ENCODE measurements at regions not wholly inside any gene's neighbourhood (a gene's known extent, or its start where the extent isn't known, plus 50 kb on each side); places are given as distances from the start of the nearest gene placed in this dataset.

GRCh38 chr7:115299397-115300037 lies 377.6 kb downstream of the MDFIC start:
- no peak overlapping the region for H3K27ac ChIP-seq
- H3K27me3 ChIP-seq (ENCODE audit: insufficient read depth, low read depth, severe bottlenecking): no peaks in the 10 kb centered on the region
- TF ChIP-seq CTCF (IDR thresholded peaks at IDR 0.05; ENCODE audit: low read depth, low read length): no peak
- DNase-seq: no peak
- H3K4me3 ChIP-seq (ENCODE audit: low read depth, low read length): no peak overlapping the region
- no peaks in the 10 kb centered on the region for H3K36me3 ChIP-seq
- no peaks in the 10 kb centered on the region for H3K9me3 ChIP-seq (ENCODE audit: severe bottlenecking)

- Histone ChIP-seq H3K4me3 (ENCODE audit: low read depth, low read length) (no peak overlapping the region), H3K27me3 (ENCODE audit: insufficient read depth, low read depth, severe bottlenecking) (no peaks in the 10 kb centered on the region), H3K9me3 (ENCODE audit: severe bottlenecking) (no peaks in the 10 kb centered on the region), H3K27ac (no peak overlapping the region), H3K36me3 (no peaks in the 10 kb centered on the region)
- TF ChIP-seq CTCF (IDR thresholded peaks at IDR 0.05; ENCODE audit: low read depth, low read length): no peak
- no peak for DNase-seq
Measured at GRCh38 chr7:115297656-115298055, 375.8 kb downstream of the MDFIC start.

- TF ChIP-seq CTCF (IDR thresholded peaks at IDR 0.05; ENCODE audit: low read depth, low read length): no peak
- no peak for DNase-seq
- H3K9me3 ChIP-seq (ENCODE audit: severe bottlenecking): no peaks in the 10 kb centered on the region
- no peak overlapping the region for H3K4me3 ChIP-seq (ENCODE audit: low read depth, low read length)
- no peak overlapping the region for H3K27ac ChIP-seq
- H3K36me3 ChIP-seq: no peaks in the 10 kb centered on the region
- no peaks in the 10 kb centered on the region for H3K27me3 ChIP-seq (ENCODE audit: insufficient read depth, low read depth, severe bottlenecking)
Measured at GRCh38 chr7:115293628-115294240, 371.8 kb downstream of the MDFIC start.

- TF ChIP-seq CTCF (IDR thresholded peaks at IDR 0.05; ENCODE audit: low read depth, low read length): no peak
- no peaks in the 10 kb centered on the region for H3K9me3 ChIP-seq (ENCODE audit: severe bottlenecking)
- no peak overlapping the region for H3K4me3 ChIP-seq (ENCODE audit: low read depth, low read length)
- no peak overlapping the region for H3K27ac ChIP-seq
- no peak for DNase-seq
- no peaks in the 10 kb centered on the region for H3K36me3 ChIP-seq
- H3K27me3 ChIP-seq (ENCODE audit: insufficient read depth, low read depth, severe bottlenecking): no peaks in the 10 kb centered on the region
Measured at GRCh38 chr7:115292381-115292780, 370.5 kb downstream of the MDFIC start.

GRCh38 chr7:115289971-115290370 lies 368.1 kb downstream of the MDFIC start:
- no peak overlapping the region for H3K27ac ChIP-seq

More at GRCh38 chr7:115289971-115290370, 368.1 kb downstream of the MDFIC start:
- DNase-seq: no peak
- Histone ChIP-seq H3K27me3 (ENCODE audit: insufficient read depth, low read depth, severe bottlenecking) (no peaks in the 10 kb centered on the region), H3K9me3 (ENCODE audit: severe bottlenecking) (no peaks in the 10 kb centered on the region), H3K4me3 (ENCODE audit: low read depth, low read length) (no peak overlapping the region), H3K36me3 (no peaks in the 10 kb centered on the region)
- no peak for TF ChIP-seq CTCF (IDR thresholded peaks at IDR 0.05; ENCODE audit: low read depth, low read length)

Measured in WERI-Rb-1 (cell line).